ENCODE measurements at regions not wholly inside any gene's neighbourhood (a gene's known extent, or its start where the extent isn't known, plus 50 kb on each side); places are given as distances from the start of the nearest gene placed in this dataset.

GRCh38 chr1:232244426-232244825 is 385.5 kb downstream of the SIPA1L2 start:
- TF ChIP-seq YY1 (IDR thresholded peaks at IDR 0.05; ENCODE audit: insufficient read depth, insufficient read length) (no peak), SUZ12 (IDR thresholded peaks at IDR 0.05; ENCODE audit: extremely low read depth, insufficient read depth, insufficient read length) (no peak), ZNF274 (IDR thresholded peaks at IDR 0.05; ENCODE audit: low read depth, low read length) (no peak)
